Spinal cord (tissue), 9 donors: ENCODE measurements at regions not wholly inside any gene's neighbourhood (a gene's known extent, or its start where the extent isn't known, plus 50 kb on each side); places are given as distances from the start of the nearest gene placed in this dataset.

Source experiments
- DNase-seq, 6 donors: peaks; one replicate each; pipeline versions ENCODE4 v3.0.0 to v3.0.0-alpha.2; 2013 to 2015; ENCODE audit warnings: low spot score in 6 of 6, low read depth in 4 of 6
- H3K27ac ChIP-seq: one replicate; pipeline ENCODE4 v1.5.1; 2013; ENCODE audit warnings: low read depth, low read length, control low read depth
- H3K27me3 ChIP-seq: one replicate; pipeline ENCODE4 v1.6.1; 2013; ENCODE audit warnings: low read length; ENCODE audit not compliant: control insufficient read depth, insufficient read depth
- H3K36me3 ChIP-seq: one replicate; pipeline ENCODE4 v1.6.1; 2013; ENCODE audit warnings: low read length; ENCODE audit not compliant: control insufficient read depth, insufficient read depth
- H3K4me1 ChIP-seq: one replicate; pipeline ENCODE4 v1.6.1; 2013; ENCODE audit warnings: low read length; ENCODE audit not compliant: control insufficient read depth, insufficient read depth
- H3K4me3 ChIP-seq: one replicate; pipeline ENCODE4 v1.5.1; 2013; ENCODE audit warnings: low read depth, low read length, control low read depth
- H3K9me3 ChIP-seq: one replicate; pipeline ENCODE4 v1.6.1; 2013; ENCODE audit warnings: low read length; ENCODE audit not compliant: control insufficient read depth, insufficient read depth
- WGBS: methylation state at CpG from one replicate; pipeline ENCODE4 v1.1.5; 2013; ENCODE audit warnings: missing lambda C conversion rate; ENCODE audit not compliant: insufficient coverage; 5-methylcytosine and 5-hydroxymethylcytosine counted together
- donor health status: healthy.

DNA sequence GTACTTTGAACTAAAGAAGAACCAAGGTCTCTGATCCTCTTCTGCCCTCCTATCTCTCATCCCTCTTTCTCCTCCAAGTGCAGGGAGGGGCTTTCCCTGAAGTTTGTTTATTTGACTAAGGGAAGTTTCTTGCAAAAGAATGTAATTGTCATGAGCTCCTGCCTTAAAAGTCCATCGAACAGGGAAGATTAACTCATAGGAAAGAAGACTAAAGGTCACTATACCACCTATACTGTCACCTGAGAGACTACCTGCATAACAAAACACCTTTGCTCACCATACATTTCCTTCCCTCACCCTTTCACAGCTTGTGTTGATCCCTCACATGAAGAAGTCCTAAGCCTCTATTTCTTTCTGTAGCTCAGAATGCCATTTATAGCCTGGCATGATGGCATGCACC lies 59.4 kb upstream of the C4orf54 start:
- H3K36me3 ChIP-seq: no peaks in the 10 kb centered on the region

DNA sequence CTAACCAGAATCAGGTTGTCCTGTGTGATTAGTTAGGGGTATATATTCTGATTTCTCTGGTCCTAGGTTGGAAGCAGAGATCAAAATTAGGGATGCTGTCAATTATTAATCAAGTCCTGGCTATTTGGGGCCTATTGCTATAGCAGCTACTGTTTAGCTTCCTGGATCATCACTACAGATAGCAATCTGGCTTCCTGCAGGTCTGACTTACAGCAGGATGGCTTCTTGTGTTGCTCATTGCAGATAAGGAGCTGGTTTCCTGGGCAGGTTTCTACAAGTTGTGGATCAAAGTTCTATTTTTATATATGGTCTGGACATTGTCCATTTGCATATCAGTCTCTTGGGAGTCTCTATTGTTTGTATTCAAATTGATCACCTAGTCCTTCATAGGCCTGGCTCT lies 57.7 kb upstream of the C4orf54 start:
- H3K9me3 ChIP-seq: no peaks in the 10 kb centered on the region
- no peak overlapping the region for H3K27ac ChIP-seq
- no peak for DNase-seq
- H3K27me3 ChIP-seq: no peaks in the 10 kb centered on the region
- no peaks in the 10 kb centered on the region for H3K36me3 ChIP-seq
- no peaks in the 10 kb centered on the region for H3K4me1 ChIP-seq
- no peak overlapping the region for H3K4me3 ChIP-seq

More for the DNA sequence above, 59.4 kb upstream of the C4orf54 start:
- no peak for DNase-seq
- H3K4me3 ChIP-seq: no peak overlapping the region
- H3K27me3 ChIP-seq: no peaks in the 10 kb centered on the region
- WGBS: 90% methylated on average over 1 of the region's 1 CpG
- H3K27ac ChIP-seq: no peak overlapping the region
- H3K4me1 ChIP-seq: no peaks in the 10 kb centered on the region
- H3K9me3 ChIP-seq: no peaks in the 10 kb centered on the region

DNA sequence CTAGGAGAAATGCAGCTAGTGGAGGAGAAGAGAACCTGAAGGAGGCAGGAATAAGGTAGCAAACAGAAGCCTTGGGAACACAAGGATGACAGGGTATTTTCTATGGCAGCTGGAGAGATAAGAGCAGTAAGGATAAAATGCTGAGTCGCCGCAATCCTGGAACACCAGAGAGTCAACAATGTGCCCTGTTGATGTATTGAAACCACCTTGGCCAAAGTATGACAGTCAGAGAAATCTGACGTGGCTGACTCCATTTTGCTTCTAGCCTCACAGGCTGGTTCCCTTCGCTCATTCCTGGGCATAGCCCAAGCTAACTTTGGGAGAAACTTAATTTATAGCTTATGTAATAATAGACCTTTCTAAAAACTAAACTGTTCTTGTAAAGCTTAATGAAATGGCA lies 56.6 kb upstream of the C4orf54 start:
- Histone ChIP-seq H3K27me3 (no peaks in the 10 kb centered on the region), H3K36me3 (no peaks in the 10 kb centered on the region), H3K27ac (no peak overlapping the region), H3K9me3 (no peaks in the 10 kb centered on the region), H3K4me3 (no peak overlapping the region), H3K4me1 (no peaks in the 10 kb centered on the region)
- WGBS: 89% methylated on average over 3 of the region's 4 CpGs
- DNase-seq: no peak

DNA sequence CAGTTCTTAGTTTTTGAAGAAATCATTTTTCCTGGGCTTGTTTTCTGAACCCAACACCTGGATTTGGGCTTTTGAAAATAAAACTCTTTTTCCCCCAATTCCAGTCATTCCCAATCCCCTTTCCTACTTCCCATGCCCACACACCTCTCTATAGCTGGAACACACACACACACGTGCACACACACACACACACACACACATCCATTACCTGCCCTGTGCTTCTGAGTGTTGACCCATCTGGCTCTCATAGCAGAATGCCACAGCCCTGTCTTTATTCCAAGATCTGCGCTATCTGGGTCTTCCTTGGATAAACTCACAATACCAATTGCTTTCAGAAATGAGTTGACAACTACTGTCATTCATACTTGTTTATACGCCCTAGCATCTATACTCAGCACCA lies 54.9 kb upstream of the C4orf54 start:
- Histone ChIP-seq H3K4me3 (no peak overlapping the region), H3K36me3 (no peaks in the 10 kb centered on the region), H3K27ac (no peak overlapping the region), H3K9me3 (no peaks in the 10 kb centered on the region), H3K27me3 (no peaks in the 10 kb centered on the region), H3K4me1 (no peaks in the 10 kb centered on the region)
- 80% methylated on average over 2 of the region's 3 CpGs for WGBS
- no peak for DNase-seq

DNA sequence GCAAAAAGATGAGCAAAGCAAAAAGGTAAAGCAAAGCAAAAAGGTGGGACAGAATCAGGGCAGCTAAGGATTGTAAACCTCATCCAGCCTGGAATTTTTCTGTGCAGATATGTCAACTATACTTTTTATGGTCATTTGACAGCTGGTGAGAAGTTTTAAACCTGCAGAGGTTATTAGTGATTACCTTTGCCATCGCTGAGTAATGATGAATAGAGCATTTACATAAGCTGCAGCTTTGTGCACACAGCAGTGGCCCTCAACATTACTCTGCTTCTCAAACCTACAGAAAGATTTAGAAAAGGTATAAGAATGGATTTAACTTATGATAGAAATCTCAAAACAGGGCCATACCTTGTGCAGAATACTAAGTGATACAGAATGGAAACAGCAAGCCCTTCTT lies 54.5 kb upstream of the C4orf54 start:
- no peaks in the 10 kb centered on the region for H3K4me1 ChIP-seq
- no peak overlapping the region for H3K4me3 ChIP-seq
- no peaks in the 10 kb centered on the region for H3K27me3 ChIP-seq
- H3K9me3 ChIP-seq: no peaks in the 10 kb centered on the region
- DNase-seq: no peak
- H3K27ac ChIP-seq: no peak overlapping the region
- no peaks in the 10 kb centered on the region for H3K36me3 ChIP-seq
- WGBS: no CpG with 5 or more reads among the region's 1 CpG

DNA sequence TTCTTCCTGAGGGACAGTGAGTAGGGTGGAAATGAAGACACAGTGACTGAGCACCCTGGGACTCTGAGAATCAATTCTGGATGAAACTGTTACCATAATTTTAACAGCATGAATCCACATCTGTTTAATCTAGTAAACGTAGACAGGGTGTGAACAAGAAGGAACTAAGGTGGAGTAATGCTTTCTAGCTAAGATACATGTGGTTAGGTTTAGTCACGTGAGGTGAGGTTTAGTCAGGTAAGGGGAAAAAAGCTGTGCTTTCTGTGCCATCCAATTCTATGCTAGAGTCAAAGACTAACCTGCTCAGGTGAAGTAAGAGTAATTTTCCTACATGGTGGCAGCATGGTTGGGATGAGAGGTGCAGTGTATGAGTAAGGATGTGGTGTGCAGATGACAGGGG lies 54.0 kb upstream of the C4orf54 start:
- WGBS: 56% methylated on average over 1 of the region's 2 CpGs
- Histone ChIP-seq H3K9me3 (no peaks in the 10 kb centered on the region), H3K27me3 (no peaks in the 10 kb centered on the region), H3K4me1 (no peaks in the 10 kb centered on the region), H3K27ac (no peak overlapping the region), H3K36me3 (no peaks in the 10 kb centered on the region), H3K4me3 (no peak overlapping the region)
- DNase-seq: no peak

DNA sequence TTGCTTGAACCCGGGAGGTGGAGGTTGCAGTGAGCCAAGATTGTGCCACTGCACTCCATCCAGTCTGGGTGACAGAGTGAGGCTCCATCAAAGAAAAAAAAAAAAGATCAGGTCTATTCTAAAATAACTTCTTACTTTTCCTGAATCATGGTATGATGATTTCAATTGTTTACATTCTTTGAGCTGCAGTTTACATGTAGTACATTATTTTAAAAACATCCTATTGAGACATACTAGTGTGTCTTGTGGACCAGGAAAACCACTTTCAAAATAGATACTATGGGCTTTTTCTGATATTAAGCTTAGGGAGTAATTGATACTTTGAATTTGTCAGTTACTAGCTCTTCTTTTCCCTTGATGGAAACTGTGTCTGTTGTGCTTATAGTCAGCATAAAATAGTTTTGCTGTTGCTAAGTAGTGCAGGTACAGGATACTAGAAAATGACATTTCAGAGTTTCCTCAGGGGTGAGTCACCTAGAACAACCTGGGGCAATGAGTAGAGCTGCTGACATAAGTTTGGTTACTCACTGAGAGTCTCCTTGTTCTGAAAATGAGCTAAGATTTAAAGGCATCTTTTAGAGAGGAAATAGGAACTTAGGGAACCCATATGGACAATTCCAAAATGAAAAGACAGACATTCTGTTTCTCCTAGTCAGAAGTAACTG lies 53.2 kb upstream of the C4orf54 start:
- Histone ChIP-seq H3K27ac (no peak overlapping the region), H3K4me1 (no peaks in the 10 kb centered on the region), H3K9me3 (no peaks in the 10 kb centered on the region), H3K27me3 (no peaks in the 10 kb centered on the region), H3K4me3 (no peak overlapping the region), H3K36me3 (no peaks in the 10 kb centered on the region)
- DNase-seq: no peak
- no CpG with 5 or more reads among the region's 1 CpG for WGBS

DNA sequence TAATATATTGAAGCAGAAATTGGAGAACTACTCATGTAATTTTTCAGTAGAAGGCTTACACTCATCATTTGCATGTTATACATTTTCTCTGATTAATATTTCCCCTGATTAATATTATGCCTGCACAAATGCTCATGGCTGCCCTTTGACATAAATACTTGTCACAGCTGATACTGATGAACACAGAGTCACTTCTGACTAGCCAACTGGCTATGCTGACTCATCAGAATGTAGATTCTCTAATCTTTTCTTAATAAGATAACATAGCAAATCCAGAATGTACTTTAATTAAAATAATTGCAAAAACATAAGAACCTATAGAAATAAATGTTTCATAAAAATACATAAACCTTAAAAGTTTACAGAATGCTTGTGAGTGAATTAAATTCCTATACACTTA lies 52.4 kb upstream of the C4orf54 start:
- no peak for DNase-seq
- no peaks in the 10 kb centered on the region for H3K36me3 ChIP-seq
- H3K4me3 ChIP-seq: no peak overlapping the region
- no peaks in the 10 kb centered on the region for H3K9me3 ChIP-seq
- H3K27me3 ChIP-seq: no peaks in the 10 kb centered on the region
- H3K27ac ChIP-seq: no peak overlapping the region
- H3K4me1 ChIP-seq: no peaks in the 10 kb centered on the region

DNA sequence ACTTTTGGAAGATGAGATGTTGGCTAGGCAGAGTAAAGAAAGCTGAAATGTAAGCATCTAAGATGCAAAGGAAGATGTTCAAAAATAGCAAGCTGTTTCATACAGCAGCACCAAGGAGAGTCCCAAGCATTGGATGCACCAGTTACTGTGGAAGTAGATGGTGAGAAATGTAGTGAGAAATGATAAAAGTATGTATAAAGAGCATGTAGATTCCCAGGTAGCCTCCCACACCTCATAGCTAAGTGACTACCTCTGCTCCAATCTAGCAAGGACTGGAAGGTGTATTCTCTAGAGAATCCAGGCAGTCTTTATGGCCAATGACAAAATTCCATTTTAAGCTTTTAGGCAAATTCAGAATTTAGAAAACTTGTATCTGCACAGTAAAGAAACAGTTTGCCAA lies 50.9 kb upstream of the C4orf54 start:
- H3K27me3 ChIP-seq: no peaks in the 10 kb centered on the region
- DNase-seq: no peak
- H3K9me3 ChIP-seq: no peaks in the 10 kb centered on the region
- no peak overlapping the region for H3K4me3 ChIP-seq
- no peaks in the 10 kb centered on the region for H3K4me1 ChIP-seq
- no peaks in the 10 kb centered on the region for H3K36me3 ChIP-seq
- H3K27ac ChIP-seq: no peak overlapping the region
